ENCODE measurements at regions not wholly inside any gene's neighbourhood (a gene's known extent, or its start where the extent isn't known, plus 50 kb on each side); places are given as distances from the start of the nearest gene placed in this dataset.

GRCh38 chr5:63811961-63812360 lies 150.3 kb downstream of the HTR1A start:
- TF ChIP-seq, protein P1, sequence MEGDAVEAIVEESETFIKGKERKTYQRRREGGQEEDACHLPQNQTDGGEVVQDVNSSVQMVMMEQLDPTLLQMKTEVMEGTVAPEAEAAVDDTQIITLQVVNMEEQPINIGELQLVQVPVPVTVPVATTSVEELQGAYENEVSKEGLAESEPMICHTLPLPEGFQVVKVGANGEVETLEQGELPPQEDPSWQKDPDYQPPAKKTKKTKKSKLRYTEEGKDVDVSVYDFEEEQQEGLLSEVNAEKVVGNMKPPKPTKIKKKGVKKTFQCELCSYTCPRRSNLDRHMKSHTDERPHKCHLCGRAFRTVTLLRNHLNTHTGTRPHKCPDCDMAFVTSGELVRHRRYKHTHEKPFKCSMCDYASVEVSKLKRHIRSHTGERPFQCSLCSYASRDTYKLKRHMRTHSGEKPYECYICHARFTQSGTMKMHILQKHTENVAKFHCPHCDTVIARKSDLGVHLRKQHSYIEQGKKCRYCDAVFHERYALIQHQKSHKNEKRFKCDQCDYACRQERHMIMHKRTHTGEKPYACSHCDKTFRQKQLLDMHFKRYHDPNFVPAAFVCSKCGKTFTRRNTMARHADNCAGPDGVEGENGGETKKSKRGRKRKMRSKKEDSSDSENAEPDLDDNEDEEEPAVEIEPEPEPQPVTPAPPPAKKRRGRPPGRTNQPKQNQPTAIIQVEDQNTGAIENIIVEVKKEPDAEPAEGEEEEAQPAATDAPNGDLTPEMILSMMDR (IDR thresholded peaks at IDR 0.05) = no peak
- TF ChIP-seq ZFX (IDR thresholded peaks at IDR 0.05; ENCODE audit: borderline replicate concordance) = no peak

All from 22Rv1 (cell line).